ENCODE measurements at regions not wholly inside any gene's neighbourhood (a gene's known extent, or its start where the extent isn't known, plus 50 kb on each side); places are given as distances from the start of the nearest gene placed in this dataset.

- no peak for FAIRE-seq
- DNase-seq (ENCODE audit: insufficient read length, low spot score) = no peak
These were observed 66.6 kb upstream of the ZEB2 start for GRCh38 chr2:144586476-144586875.

DNA sequence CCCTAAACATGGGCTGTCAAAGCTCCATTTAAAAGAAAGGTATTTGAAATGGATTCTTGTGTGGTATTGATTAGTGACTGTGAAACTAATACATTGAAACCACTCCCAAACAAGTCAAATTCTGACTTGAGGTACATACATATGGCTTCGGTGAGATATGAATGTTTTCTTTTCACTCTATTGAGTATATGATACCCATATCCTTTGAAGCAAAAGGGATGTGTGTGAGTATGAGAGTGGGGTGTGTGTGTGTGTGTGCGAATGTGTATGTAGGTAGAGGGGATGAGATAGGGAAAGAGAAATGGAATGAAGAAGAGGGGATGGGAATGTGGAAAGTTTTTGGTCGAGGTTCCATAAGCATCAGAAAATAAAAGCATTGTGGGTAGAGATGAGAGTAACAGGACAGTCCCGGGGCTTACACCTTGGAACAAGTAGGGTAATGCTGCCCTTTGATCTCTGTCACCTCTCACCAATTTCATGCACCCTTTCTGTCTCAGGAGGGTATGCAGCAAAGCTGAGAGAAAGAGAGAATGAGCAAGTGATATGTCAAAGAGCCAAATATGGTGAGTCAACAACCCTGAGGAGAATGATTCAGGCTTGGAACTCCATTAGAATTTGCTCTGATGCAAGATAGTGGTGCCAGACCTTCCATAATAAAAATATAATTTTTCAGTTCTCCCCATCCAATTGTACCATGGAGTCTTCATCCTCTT lies 64.0 kb upstream of the ZEB2 start:
- no peak for DNase-seq (ENCODE audit: insufficient read length, low spot score)
- no peak for FAIRE-seq

DNA sequence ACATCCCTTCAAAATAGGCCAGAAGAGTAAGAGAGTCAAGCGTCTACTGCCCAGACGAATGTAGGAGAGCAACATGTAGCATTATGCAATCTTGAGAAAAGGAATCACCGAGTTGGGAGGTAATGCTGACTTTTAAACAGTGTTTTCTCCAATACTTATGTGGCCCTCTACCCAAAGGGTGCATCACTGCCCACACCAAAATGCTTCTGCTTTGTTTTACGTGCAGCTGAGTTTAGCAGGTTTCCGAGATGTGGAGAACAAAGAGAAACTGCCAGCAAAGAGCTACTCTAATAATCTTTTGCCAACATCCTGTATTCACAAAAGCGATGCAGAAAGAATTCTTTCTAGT lies 63.4 kb upstream of the ZEB2 start:
- DNase-seq (ENCODE audit: insufficient read length, low spot score) (no peak), FAIRE-seq (no peak)

DNA sequence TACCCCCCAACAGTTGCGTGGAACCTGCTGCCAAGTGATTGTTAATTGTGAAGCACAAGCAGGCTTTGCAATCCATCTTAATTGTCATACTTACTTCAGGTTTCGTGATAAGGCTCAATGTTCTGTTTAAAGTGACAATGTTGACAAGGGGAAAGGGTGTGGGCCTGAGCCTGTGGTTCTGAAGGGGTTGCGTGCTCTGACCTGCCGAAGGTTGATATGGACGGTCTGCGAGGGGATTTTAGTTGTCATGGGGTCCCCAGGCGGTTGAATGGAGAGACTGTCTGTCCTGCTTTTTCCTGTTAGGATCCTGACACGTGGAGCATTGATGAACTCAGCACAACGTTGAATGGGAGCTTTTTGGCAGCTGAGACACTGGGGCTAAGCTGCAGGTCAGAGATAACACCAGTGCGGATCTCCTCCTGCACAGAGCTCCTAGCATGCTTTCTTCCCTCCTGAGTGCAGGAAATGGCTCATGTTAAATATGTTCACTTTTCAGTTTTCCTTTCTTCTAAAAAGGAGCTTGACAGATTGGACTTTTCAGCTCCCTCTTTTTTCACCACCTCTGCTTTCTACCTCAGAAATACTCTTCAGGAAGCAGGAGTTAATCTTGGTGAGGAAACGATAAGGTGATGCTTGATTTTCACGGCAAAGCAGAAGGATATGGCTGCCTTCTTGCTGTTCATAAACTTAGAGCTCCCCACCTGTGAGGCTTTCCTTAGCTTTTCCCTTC lies 62.9 kb upstream of the ZEB2 start:
- FAIRE-seq (no peak), DNase-seq (ENCODE audit: insufficient read length, low spot score) (no peak)

GRCh38 chr2:144580521-144581161 lies 60.7 kb upstream of the ZEB2 start:
- no peak for FAIRE-seq
- DNase-seq (ENCODE audit: insufficient read length, low spot score) = no peak

DNA sequence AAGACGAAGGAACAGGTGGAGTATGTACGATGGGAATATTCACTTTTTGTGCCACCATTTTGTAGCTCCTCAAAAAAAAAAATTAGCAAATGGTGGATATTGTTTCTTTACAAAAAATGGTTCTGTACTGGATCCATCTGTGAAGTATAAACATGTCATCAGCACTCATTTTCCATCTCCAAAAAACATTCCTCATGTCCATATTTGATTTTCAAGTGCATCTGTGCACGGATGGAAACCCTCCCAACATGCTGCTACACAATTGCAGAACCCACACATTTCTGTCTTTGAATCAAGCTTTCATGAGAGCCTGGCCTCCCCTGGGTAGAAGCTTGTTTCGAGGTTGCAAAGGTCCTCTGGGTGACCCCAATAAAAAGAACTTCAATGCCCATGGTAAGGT lies 59.6 kb upstream of the ZEB2 start:
- no peak for FAIRE-seq

GRCh38 chr2:144578099-144578498 lies 58.2 kb upstream of the ZEB2 start:
- no peak for FAIRE-seq

More for the DNA sequence above, 59.6 kb upstream of the ZEB2 start:
- no peak for DNase-seq (ENCODE audit: insufficient read length, low spot score)

GRCh38 chr2:144572977-144573376 lies 53.1 kb upstream of the ZEB2 start:
- FAIRE-seq = no peak

More at GRCh38 chr2:144578099-144578498, 58.2 kb upstream of the ZEB2 start:
- DNase-seq (ENCODE audit: insufficient read length, low spot score) = no peak

DNA sequence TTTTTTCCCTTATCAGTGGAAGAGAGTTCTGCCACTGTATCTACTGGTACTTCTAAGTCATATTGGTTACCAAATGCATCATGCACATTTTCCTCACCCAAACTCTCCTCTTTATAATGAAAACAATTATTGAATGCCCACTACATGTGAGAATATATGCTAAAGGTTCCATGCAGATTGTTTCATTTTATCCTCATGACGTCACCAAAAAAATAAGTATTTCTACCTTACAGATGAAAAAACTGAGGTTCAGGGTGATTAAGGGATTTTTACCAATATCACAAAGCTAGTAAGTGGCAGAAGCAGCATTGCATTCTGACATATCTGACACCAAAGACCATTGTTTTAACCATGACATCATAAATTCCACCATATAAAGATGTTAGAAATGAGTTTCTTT lies 51.9 kb upstream of the ZEB2 start:
- no peak for FAIRE-seq

More at GRCh38 chr2:144572977-144573376, 53.1 kb upstream of the ZEB2 start:
- no peak for DNase-seq (ENCODE audit: insufficient read length, low spot score)

GRCh38 chr2:144570566-144570965 lies 50.6 kb upstream of the ZEB2 start:
- DNase-seq (ENCODE audit: insufficient read length, low spot score) (no peak), FAIRE-seq (no peak)

More for the DNA sequence above, 51.9 kb upstream of the ZEB2 start:
- DNase-seq (ENCODE audit: insufficient read length, low spot score) = no peak

Measured in GM19239 (cell line).